Mammary epithelial cell (primary cell): ENCODE measurements at regions not wholly inside any gene's neighbourhood (a gene's known extent, or its start where the extent isn't known, plus 50 kb on each side); places are given as distances from the start of the nearest gene placed in this dataset.

ENCODE experiments used
- CTCF ChIP-seq, 2 donors: IDR thresholded peaks in 1 of 2; conservative IDR thresholded peaks in 1 of 2; 2 replicates each; pipeline ENCODE4 v1.5.1; 2011 to 2012; ENCODE audit warnings: inconsistent platforms in 2 of 2, low read length in 2 of 2, mild to moderate bottlenecking in 2 of 2, control low read depth in 1 of 2, low read depth in 1 of 2; ENCODE audit not compliant: insufficient read depth in 1 of 2; ENCODE audit errors: extremely low read depth in 1 of 2
- EZH2 ChIP-seq: IDR thresholded peaks from 2 replicates; pipeline ENCODE4 v1.6.1; 2012; ENCODE audit warnings: low read length, inconsistent platforms, borderline replicate concordance

- TF ChIP-seq CTCF (conservative IDR thresholded peaks at IDR 0.05 in 1 of 2, IDR thresholded peaks at IDR 0.05 in 1 of 2; ENCODE audit: extremely low read depth in 1 of 2, insufficient read depth in 1 of 2, low read depth in 1 of 2, low read length in 2 of 2) (no peak), EZH2 (no peak)
Measured at GRCh38 chr3:181921220-181921619, 209.5 kb downstream of the SOX2 start.
